RWPE1 (cell line): ENCODE measurements at regions not wholly inside any gene's neighbourhood (a gene's known extent, or its start where the extent isn't known, plus 50 kb on each side); places are given as distances from the start of the nearest gene placed in this dataset.

Experiments used
- CTCF ChIA-PET: fragments of 350-600 bp; sonication (Branson Sonifier 250); formaldehyde crosslinking; extraction: SDS; loops from one replicate; lab custom pipeline; 2021; lab: Yijun Ruan, JAX
- POLR2A ChIA-PET: fragments of 400-600 bp; formaldehyde crosslinking; extraction: SDS; loops from one replicate; lab custom pipeline; 2020; ENCODE audit warnings: antibody characterized with exemption; ENCODE audit not compliant: low non-redundant PET; lab: Yijun Ruan, JAX
- DNase-seq: peaks from one replicate; pipeline ENCODE4 v3.0.0; 2012; ENCODE audit warnings: low spot score
- H3K27ac ChIP-seq: fragments of 450-650 bp; 2 replicates; pipeline ENCODE4 v1.5.1; 2017
- CTCF ChIP-seq: fragments of 450-650 bp; conservative IDR thresholded peaks from 2 replicates; pipeline ENCODE4 v1.5.1; 2017; ENCODE audit warnings: low read depth, mild to moderate bottlenecking

GRCh38 chr6:132931936-132932514, 117.7 kb downstream of the RPS12 start:
- TF ChIP-seq CTCF, result no peak
- no peak overlapping the region for H3K27ac ChIP-seq
- CTCF ChIA-PET, result no interaction called here
- DNase-seq, result no peak
- POLR2A ChIA-PET, result no interaction called here

GRCh38 chr6:132932588-132932987, 118.2 kb downstream of the RPS12 start:
- DNase-seq, result no peak
- no peak for TF ChIP-seq CTCF
- ChIA-PET CTCF (interaction anchor here (0.5 kb wide), 1 partner anchor 10 kb away, joined by 3 read pairs; no protein-coding TSS in a partner anchor), POLR2A (no interaction called here)
- H3K27ac ChIP-seq, result no peak overlapping the region

- CTCF ChIA-PET, result interaction anchor here (0.5 kb wide), 1 partner anchor 10 kb away, joined by 3 read pairs; no protein-coding TSS in a partner anchor
- POLR2A ChIA-PET, result no interaction called here
Measured at GRCh38 chr6:132933090-132933489, 118.7 kb downstream of the RPS12 start.

GRCh38 chr6:132934496-132934895, 120.1 kb downstream of the RPS12 start:
- ChIA-PET POLR2A (no interaction called here), CTCF (interaction anchor here (0.7 kb wide), 1 partner anchor 1766 kb away, joined by 3 read pairs; no protein-coding TSS in a partner anchor)
- H3K27ac ChIP-seq, result no peak overlapping the region
- no peak for DNase-seq
- TF ChIP-seq CTCF, result no peak

More at GRCh38 chr6:132933090-132933489, 118.7 kb downstream of the RPS12 start:
- no peak for DNase-seq
- TF ChIP-seq CTCF, result no peak
- no peak overlapping the region for H3K27ac ChIP-seq

GRCh38 chr6:132936646-132937045, 122.3 kb downstream of the RPS12 start:
- TF ChIP-seq CTCF, result no peak
- DNase-seq, result no peak
- H3K27ac ChIP-seq, result no peak overlapping the region
- ChIA-PET POLR2A (no interaction called here), CTCF (no interaction called here)

GRCh38 chr6:132937466-132937906, 123.1 kb downstream of the RPS12 start:
- DNase-seq, result peak; percentile 30
- peak; percentile 63 for TF ChIP-seq CTCF
- CTCF ChIA-PET, result interaction anchor here (0.5 to 0.8 kb wide), 3 partner anchors 11 to 517 kb away, joined by 4 to 6 read pairs (median 4); no protein-coding TSS in a partner anchor
- H3K27ac ChIP-seq, result no peak overlapping the region
- POLR2A ChIA-PET, result no interaction called here
